ENCODE measurements at regions not wholly inside any gene's neighbourhood (a gene's known extent, or its start where the extent isn't known, plus 50 kb on each side); places are given as distances from the start of the nearest gene placed in this dataset.

- no peak for TF ChIP-seq CTCF (IDR thresholded peaks at IDR 0.05)
- TF ChIP-seq POLR2A (IDR thresholded peaks at IDR 0.05), result no peak
These were observed 64.4 kb upstream of the RTL1 start for GRCh38 chr14:100967930-100968329.
